ENCODE measurements at regions not wholly inside any gene's neighbourhood (a gene's known extent, or its start where the extent isn't known, plus 50 kb on each side); places are given as distances from the start of the nearest gene placed in this dataset.
"Not testable (repeated sequence)": the region's sequence is repeated elsewhere in the genome, so short reads cannot be mapped to it uniquely, and the experiment has no call there.

DNA sequence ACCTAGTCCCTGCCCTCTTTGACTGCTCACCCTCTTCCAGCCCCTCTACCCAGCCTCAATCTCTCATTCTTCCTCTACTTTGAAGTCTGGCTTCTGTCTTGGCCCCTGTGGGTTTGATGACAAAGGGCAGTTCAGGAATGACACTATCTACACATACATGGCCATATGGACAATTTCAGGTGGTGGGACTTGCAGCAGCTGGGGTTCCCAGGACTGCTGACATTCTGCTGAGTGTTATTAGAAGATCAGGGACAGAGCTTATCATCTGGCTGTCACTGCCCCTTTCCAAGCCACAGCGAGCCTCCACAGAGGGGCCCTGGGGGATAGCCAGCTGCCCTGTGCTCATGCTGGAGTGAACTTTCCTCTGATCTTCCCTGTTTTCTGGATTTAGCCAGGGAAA, 97.4 kb upstream of the IPO9 start:
- DNase-seq, result no peak

DNA sequence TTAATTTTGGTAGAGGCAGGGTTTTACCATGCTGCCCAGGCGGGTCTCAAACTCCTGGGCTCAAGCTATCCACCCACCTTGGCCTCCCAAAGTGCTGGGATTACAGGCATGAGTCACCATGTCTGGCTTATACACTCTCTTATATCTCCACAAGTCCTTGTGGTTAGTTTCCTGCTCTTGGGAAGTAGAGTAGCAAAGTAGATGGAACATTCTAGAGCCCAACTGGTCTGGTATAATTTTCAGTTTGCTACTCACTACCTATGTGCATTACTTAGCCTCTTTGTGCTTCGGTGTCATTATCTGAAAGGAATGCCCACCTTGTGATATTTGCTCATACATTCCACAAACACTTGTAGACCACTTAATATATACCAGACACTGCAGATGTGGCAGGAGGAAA, 96.6 kb upstream of the IPO9 start:
- no peak for DNase-seq

DNA sequence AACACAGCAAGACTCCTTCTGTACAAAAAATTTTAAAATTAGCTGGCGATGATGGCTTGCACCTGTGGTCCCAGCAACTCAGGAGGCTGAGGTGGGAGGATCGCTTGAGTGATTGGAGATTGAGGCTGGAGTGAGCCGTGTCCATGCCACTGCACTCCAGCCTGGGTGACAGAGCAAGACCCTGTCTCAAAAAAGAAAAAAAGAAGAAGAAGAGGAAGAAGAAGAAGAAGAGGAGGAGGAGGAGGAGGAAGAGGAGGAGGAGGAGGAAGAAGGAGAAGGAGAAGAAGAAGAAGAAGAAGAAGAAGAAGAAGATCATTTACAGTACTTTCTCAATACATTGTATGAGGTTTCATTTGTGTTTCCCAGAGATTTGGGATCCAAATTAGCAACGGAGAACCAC, 94.7 kb upstream of the IPO9 start:
- DNase-seq, result not testable (repeated sequence)

DNA sequence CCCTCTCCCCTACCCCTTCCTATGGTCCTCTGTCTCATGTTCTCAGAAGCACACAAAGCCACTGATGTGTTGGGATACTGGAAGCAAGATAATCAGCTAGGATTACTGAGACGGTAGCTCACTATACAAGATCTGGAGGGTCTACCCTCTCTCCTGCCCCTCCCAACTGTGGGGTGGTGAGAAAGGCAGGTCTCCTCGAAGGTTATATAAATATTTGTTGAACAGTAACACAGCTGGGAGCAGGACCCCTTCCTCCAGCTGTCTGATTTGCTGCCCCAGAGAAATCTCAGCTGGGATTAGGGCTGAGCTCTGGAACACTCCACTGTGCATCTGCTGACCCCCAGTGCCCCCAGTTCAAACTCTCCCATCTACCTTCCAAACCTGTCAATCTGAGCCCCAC, 94.2 kb upstream of the IPO9 start:
- no peak for DNase-seq

DNA sequence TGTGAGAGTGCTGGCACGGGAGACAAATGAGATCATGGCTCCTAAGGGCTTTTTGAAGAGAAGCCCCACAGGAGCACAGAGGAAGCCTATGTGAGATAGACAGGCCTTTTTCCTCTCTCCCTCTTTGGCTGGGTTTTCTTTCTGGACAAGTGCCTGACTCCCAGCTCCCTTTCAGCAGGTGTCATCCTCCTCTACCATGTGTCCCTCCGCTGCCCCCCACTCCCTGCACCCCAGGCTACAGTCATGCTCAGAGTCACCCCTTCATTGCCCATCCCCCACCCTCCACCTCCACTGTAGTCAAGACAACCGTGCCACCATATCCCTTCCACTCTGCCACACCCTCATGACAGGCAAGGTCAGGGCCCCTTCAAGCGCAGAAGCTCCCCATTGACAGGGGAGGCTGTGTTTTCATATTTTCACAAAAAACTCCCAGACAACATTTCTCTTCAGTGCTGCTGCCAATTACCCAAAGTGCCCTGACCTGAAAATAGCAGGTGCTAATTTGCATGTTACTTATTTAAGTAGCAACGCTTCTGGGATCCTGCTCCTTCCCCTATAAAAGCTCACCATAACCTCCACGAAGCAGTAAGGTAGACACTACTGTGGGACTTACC, 92.1 kb upstream of the IPO9 start:
- no peak for DNase-seq

DNA sequence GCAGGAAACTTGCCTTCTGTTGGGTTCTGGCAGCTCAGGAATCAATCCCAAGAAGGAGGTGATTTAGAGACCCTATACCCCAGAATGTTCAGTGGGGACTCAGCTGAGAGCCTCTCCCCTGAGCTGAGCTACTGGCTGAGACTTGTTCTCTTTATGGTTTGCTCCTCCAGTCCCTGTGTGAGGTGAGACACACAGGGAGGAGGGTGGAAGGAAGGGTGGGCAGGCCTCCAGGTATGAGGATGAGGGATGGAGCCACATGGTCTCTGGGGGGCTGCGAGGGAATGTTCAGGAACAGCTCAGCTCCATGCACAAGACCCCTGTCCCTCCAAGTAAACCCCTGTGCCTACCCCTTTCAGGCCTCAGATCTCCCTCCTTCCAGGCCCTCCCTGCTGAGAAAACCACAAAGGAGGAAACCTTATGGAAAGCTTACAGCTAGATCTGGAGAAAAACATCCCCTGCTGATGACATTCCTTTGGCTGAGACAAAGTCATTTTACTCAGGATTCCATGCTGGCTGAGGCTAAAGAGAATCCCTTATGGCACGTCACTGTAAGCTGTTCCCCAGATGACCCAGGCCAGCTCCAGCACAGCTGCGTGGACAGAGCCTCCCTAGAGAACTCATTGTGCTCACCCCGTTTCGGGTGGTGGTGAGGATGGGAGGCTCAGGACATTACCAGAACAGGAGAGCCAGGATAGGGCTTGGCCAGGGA, 91.5 kb upstream of the IPO9 start:
- DNase-seq, result no peak

DNA sequence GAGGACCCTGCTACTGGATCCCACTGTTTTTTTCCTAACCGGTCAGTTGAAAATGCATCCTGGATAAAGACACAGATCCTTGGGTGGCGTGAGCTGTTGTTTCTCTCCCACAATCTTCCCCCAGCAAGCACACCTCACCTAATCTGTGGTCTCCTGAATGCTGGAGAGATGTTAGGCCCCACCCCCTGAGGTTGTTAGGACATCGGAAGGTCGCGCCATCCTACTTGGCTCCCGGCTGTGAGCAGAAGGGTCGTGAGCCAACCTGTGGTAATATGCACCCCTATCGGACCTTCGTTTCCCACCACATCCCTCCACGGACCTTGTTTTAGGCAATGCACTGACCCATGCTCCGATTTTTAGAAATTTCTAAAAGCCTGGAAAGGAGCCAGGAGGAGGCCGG, 89.9 kb upstream of the IPO9 start:
- no peak for DNase-seq

DNA sequence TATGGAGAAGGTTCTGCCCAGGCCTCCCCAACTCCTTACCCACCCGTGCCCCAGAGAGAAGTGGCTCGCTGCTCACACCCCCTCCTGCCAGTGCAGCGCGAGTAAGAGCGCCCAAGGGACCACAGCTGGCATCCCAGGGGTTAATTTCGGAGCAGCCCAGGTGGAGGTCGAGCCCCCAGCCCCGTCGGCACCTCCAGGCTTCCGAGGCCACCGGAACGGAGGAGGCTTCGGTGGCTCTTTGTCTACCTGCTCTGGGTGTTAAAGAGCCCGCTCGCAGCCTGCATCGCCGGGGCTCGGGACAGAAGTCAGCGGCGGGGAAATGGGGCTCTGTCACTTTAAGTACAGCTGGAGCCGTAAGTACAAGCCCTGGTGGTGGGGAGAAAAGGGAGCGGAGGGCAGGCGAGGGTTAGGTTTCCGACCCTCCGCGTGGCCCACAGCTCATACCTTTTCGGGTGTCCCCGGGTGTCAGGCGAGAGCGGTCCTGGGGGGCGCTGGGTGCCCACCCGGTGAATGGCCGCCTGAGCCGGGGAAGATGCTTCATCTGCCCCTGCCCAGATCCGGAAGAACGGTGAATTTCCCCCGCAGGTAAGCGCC, 89.4 kb upstream of the IPO9 start:
- DNase-seq, result peak; percentile 63

DNA sequence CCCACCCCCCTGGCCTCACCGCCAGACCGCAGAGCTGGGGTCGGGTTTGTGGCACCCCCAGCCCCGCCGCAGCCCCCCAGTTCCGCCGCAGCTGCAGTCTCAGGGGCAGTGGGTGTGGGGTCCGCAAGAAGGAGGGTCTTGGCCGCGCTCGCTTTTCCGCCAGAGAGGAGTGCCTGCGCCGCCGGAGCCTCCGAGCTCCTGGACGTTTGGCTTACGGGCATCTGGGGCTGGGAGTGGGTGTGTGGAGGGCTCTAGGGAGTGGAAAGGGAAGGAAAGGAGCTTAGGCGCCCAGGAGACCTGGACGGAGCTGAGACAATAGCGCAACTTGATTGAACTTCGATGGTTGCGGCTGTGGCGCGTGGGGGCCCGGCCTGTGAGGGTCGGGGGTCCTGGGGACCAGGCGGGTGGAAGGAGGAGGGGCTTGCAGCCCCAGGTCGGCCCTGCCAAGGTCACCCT, 88.8 kb upstream of the IPO9 start:
- no peak for DNase-seq

DNA sequence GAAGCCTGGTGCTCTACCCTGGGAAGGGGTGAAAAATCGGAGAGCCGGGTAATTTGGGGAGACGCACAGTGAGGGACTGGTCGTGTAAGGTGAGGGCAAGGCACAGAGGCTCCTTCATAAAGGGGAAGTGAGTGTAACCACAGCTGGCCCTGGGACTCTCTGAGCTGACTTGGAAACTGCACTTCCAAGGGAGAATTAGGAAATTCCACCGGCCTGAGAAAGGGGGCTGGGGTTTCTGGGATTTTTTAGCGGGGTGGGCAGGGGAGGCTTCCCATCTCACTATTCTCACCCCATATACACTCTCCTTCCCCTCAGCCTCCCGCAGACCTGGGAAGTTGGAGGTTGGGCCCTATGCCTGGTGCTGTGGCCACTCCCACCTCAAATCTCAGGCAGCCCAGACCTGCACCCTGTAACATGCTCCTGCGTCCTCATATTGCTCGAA, 88.3 kb upstream of the IPO9 start:
- no peak for DNase-seq

DNA sequence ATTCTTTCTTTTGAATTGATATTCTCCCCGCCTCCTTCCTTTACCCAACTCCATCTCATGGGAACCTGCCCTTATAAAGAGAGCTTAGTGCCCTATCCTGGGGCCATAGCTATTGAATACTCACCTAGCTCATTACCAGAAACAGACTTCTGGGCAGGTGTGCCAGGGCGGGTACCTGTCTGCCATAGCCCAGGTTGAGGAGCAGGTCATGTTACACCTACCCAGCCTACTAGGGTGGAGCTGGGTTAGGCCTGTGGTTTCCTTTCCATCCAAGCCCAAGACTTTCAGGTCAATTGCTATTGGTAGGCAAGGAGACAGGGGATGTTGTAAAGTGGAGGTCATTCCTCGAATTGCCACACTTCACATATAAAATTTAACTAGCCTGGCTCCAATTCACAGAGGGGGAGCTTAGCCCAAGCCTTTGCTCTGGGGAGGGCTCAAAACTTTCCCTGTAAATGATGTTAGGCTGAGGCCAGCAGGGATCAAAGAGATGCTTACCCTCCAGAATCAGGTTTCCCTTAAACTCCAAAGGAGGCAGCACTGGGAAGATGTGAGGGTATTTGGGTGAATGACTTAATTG, 87.1 kb upstream of the IPO9 start:
- DNase-seq, result no peak

DNA sequence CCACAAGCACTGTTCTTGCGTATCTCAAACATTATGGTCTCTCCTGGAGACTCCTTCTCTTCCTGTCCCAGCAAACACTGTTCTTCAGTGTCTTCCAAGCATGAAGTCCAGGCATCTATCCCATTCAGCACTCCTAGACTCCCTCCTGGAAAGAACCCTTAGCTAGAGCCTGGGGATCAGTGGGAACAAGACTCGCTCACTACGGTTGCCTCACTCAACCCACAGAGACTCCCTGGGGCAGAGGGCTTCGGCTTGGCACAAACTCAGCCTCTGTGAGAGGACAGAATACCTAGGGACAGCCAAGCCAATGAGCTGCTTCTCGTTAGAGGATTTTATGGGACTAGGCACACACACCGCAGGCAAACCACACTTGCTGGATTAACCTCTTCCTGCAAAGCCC, 86.5 kb upstream of the IPO9 start:
- no peak for DNase-seq

DNA sequence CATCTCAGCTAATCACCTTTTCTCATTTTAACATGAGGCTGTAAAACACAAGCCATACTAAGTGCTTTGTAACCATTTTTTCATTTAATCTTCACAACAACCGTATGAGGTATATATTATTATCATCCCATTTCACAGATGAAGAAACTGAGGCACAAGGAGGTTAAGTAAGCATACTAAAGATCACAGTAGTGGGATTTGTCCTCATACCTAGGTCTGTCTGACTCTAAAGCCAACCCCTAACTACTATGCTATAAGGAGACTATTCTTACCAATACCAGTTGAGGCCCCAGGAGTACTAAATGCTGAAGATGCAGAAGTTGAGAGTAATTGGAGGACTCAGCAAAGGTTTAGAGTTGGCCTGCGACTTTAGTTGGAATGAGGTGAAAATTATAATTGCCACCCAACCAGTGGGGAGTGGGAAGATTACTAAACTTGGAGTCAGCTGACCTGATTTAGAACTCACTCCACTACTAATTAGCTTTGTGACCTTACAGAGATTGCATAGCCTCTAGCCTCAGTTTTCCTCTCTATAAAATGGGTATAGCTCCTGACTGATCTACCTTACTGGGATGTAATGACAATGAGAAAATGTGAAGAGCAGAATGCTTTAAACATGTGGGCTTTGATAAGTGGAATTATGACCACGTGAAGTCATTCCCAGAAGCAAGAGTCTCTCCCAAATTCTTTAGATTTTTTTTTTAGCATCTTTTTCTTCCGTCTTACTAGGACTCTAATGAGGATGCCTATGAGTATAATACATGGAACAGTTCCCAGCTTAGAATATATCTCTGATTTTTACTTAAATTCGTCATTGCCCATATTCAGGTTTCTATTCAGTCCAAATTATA, 85.8 kb upstream of the IPO9 start:
- DNase-seq, result no peak

DNA sequence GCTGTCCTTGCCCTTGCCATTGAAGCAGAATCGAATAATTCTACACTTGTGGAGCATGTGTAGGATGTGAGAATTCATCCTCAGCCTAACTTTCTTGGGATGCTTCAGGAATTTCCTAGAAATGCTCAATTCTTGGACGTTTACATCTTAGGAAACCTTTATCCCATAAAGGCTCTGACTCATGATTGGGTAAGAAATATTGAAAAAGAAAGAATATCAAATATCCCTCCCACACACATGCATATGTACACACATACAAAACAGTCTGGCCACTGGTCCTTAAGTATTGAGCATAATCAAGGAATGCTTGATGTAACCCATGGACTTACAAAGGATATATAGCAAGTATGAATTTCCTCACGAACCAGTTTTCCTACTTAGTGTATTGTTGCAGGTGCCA, 83.9 kb upstream of the IPO9 start:
- DNase-seq, result no peak

DNA sequence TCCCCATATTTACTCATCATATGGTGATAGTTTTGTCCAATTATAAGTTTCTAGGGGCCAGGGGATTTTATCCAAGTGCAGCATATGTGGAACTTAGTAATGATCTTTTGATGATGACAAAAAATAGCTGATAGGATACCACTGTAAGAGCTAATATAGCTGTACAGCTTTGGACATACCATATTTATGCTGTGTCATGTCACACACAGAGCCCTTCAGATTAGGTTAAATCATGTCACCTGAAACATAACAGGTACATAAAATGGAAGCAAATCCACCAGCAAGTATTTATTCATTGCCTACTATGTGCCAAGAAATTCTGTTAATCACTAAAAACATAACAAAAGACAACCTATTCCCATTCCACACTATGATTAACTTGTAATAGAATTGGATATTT, 82.8 kb upstream of the IPO9 start:
- no peak for DNase-seq

DNA sequence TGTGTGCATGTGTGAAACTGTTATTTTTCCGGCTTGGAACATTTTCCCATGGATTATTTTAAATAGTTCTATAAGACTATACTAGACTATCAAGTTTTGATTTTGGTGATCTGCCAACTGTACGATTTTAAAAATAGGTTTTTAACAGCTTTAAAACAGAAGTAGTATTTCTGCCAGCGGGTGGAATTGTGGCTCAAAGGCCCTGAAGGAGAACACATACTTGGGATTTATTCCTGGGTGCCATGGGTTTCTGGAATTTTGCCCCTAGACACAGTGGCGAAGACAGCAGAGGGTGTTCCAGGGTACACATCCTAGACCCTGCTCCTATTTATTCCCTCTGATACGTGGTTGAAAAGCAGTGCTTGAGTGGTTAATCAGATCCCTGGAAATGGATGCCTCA, 81.7 kb upstream of the IPO9 start:
- no peak for DNase-seq

DNA sequence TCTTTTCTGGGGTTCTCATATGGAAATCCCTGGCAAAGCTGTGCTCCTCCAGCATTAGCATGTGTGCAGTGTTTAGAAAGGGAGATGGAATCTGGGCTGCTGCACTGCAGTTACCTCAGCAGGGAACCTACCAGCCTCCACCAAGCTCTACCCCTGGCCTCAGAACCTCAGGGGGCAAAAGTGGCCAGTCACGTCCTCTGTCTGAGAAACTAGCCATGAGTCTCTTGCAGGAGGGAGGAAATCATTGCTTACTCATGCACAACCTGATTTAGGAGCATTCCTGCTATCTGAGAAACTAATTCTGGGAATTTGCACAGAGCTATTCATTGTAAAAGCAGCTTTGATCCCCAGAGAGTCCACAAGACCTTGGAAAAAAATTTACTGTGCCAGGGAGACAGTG, 80.6 kb upstream of the IPO9 start:
- no peak for DNase-seq

DNA sequence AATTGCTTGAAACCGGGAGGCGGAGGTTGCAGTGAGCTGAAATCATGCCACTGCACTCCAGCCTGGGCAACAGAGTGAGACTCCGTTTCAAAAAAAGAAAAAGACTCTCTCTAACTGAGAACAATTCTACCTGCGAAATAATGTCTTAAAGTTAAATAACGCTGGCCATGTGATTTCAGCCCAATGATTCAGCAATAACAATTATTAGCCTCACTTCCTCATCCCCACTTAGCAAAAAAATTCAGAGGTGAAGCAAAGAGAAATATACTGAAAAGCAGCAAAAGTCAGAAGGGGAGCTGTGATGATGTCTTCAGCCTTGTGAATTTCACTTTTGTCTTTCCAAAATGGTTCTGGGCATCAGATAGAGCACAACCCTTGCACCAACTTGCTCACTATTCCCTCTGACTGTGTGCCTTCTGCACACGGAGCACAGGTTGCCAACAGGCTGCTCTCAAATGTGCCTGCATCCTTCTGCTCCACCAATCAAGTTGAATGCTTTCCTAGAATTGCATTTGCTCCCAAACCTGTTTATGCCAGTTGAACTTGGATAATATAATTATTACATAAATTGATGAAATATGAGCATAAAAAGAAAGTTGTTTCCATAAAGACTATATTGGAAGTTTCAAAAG, 79.8 kb upstream of the IPO9 start:
- DNase-seq, result no peak

DNA sequence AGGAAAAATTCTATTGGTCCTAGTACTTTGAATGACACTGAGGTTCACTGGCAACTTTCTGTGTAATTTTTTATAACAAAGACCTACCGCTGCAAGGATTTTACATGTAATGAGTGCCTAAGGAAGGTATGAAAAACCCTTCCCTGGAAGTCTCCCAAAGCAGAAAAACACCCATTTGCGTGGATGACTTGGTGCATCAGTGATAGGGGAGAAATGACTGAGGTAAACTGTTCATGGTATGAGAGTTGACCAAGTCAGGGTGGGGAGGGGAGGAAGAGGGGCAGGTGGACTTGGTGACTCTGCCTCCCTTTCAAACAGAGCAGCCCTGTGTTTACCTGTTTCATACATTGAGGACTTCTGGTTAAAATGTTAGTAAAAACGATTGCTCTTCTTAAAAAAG, 78.8 kb upstream of the IPO9 start:
- no peak for DNase-seq

DNA sequence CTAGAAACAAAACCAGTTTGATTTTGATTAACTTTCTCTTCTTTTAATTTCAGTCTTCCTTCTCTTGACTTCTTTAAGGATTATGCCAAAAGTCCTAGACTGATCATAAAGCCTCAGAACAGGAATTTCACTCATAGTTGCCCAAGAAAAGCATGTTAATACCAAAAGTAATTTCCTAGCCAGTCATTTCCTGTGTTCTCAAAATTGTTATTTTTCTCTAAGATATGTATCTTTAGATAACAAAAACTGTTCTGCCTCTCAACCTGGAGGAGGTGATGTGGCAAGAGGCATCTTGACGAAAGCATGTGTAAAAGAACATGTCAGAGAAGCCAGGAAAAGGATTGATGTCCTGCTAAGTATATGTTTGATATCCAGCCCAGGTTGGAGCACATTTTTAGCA, 78.0 kb upstream of the IPO9 start:
- DNase-seq, result no peak

DNA sequence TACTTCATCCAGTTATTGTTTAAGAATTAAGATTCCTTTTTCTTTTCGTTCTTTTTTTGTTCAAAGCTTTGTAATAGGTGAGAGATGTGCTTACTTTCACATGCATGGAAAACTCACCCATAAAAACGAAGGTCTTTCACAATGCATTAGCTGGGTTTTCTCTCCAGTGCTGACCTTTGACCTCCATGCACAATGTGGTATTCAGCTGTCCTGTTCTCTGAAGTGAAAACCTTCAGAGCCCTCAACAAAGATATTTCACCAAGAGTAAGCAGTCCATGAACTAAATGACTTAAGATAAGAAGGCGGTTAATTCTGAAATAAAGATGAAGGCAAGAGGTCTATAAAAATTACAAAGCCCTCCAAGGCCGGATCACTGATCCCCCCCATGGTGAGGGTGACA, 77.1 kb upstream of the IPO9 start:
- no peak for DNase-seq

DNA sequence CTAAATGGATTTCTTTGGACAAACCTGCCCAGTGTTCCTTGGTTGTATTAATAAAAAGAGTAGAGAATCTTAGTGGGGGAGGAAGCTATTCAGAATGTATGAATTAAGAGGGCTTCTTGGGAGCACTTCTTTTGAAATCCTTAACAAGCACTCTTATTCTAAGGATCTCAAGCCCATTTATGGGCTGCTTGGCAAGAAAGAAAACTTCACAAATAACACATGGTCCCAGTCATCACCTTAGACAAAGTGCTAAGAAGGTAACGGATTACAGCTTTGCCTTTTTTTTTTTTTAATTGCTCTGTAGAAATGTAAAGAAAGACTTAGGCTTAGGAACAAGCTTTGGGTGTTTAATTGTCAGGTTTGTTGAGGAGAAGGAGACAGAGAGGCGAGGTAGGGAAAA, 76.6 kb upstream of the IPO9 start:
- no peak for DNase-seq

DNA sequence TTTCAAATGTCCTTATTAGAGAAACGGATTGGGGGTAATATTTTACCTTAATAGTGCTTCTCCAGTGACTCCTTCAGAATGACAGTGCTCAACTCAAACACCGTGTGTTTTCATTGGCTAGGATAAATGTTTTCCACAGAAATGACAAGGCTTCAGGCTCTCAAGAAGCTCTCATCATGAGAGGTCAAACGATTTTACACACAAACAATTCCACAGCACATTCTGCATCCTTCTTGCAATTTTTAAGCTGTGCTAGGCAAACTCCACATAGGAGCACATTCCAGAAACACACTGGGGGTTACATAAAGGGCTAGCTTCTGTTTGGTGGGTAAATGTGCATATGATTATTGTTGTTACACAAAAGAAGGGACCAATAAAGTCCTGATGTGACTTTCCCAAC, 75.5 kb upstream of the IPO9 start:
- no peak for DNase-seq
